ELR (cell line): ENCODE measurements at regions not wholly inside any gene's neighbourhood (a gene's known extent, or its start where the extent isn't known, plus 50 kb on each side); places are given as distances from the start of the nearest gene placed in this dataset.

Source experiments
- DNase-seq: peaks from one replicate; pipeline ENCODE4 v3.0.0-alpha.2; 2015; ENCODE audit warnings: low read depth

- no peak for DNase-seq
These were observed 374.0 kb downstream of the ZNF608 start for GRCh38 chr5:124372457-124372856.

GRCh38 chr5:124371111-124371706 is 375.2 kb downstream of the ZNF608 start:
- no peak for DNase-seq

GRCh38 chr5:124370601-124371000 is 375.8 kb downstream of the ZNF608 start:
- no peak for DNase-seq

- DNase-seq = no peak
These were observed 381.1 kb downstream of the ZNF608 start for GRCh38 chr5:124365361-124365801.

GRCh38 chr5:124355928-124356327 is 390.5 kb downstream of the ZNF608 start:
- no peak for DNase-seq

GRCh38 chr5:124353016-124353415 is 393.4 kb downstream of the ZNF608 start:
- no peak for DNase-seq

GRCh38 chr5:124352312-124352711 is 394.1 kb downstream of the ZNF608 start:
- no peak for DNase-seq

- no peak for DNase-seq
These were observed 396.5 kb downstream of the ZNF608 start for GRCh38 chr5:124349931-124350330.

- DNase-seq = peak; percentile 33
These were observed 403.0 kb downstream of the ZNF608 start for GRCh38 chr5:124343451-124343867.

GRCh38 chr5:124342986-124343385 is 403.5 kb downstream of the ZNF608 start:
- no peak for DNase-seq

GRCh38 chr5:124342584-124342983 is 403.9 kb downstream of the ZNF608 start:
- no peak for DNase-seq

- no peak for DNase-seq
These were observed 404.4 kb downstream of the ZNF608 start for GRCh38 chr5:124342027-124342471.

- DNase-seq = no peak
These were observed 405.2 kb downstream of the ZNF608 start for GRCh38 chr5:124341066-124341858.

GRCh38 chr5:124337996-124338395 is 408.4 kb downstream of the ZNF608 start:
- DNase-seq = no peak

GRCh38 chr5:124333298-124333979 is 413.0 kb downstream of the ZNF608 start:
- DNase-seq = no peak

GRCh38 chr5:124332273-124332672 is 414.2 kb downstream of the ZNF608 start:
- no peak for DNase-seq

GRCh38 chr5:124330595-124331220 is 415.7 kb downstream of the ZNF608 start:
- DNase-seq = no peak

GRCh38 chr5:124328201-124328600 is 418.2 kb downstream of the ZNF608 start:
- no peak for DNase-seq

- DNase-seq = no peak
These were observed 427.8 kb downstream of the ZNF608 start for GRCh38 chr5:124318661-124319060.

- no peak for DNase-seq
These were observed 429.0 kb downstream of the ZNF608 start for GRCh38 chr5:124317451-124317850.

GRCh38 chr5:124315741-124316415 is 430.6 kb downstream of the ZNF608 start:
- DNase-seq = peak; percentile 15

- no peak for DNase-seq
These were observed 436.0 kb downstream of the ZNF608 start for GRCh38 chr5:124310453-124310852.
